GM23338 (cell line): ENCODE measurements at regions not wholly inside any gene's neighbourhood (a gene's known extent, or its start where the extent isn't known, plus 50 kb on each side); places are given as distances from the start of the nearest gene placed in this dataset.
A peak's percentile ranks its signal among the peaks of the same experiment; 100 is the strongest.
"Not testable (repeated sequence)": the region's sequence is repeated elsewhere in the genome, so short reads cannot be mapped to it uniquely, and the experiment has no call there.

Source experiments
- ATAC-seq: fragments of 200-7000 bp; cut with Tn5 transposase; 3 replicates; pipeline ENCODE4 v1.9.1; 2020
- DNase-seq: peaks from one replicate; pipeline ENCODE4 v3.0.0-alpha.2; 2015; ENCODE audit warnings: low spot score
- H2AFZ ChIP-seq: fragments of 200-600 bp; sonication (generic); 2 replicates; pipeline ENCODE4 v1.8.0; 2016; ENCODE audit warnings: antibody characterized with exemption, mild to moderate bottlenecking, moderate library complexity
- H3F3A ChIP-seq: fragments of 200-600 bp; sonication (generic); replicated peaks from 2 replicates; pipeline ENCODE4 v1.8.0; 2017; ENCODE audit warnings: antibody characterized with exemption, mixed run types, low read depth
- H3K27ac ChIP-seq: fragments of 200-600 bp; sonication (generic); 2 replicates; pipeline ENCODE4 v1.6.1; 2016; ENCODE audit warnings: low read depth
- H3K27me3 ChIP-seq: fragments of 200-600 bp; sonication (generic); 2 replicates; pipeline ENCODE4 v1.8.0; 2016; ENCODE audit warnings: mild to moderate bottlenecking, mixed run types, moderate library complexity; ENCODE audit not compliant: insufficient read depth
- H3K36me3 ChIP-seq: fragments of 200-600 bp; sonication (generic); 2 replicates; pipeline ENCODE4 v1.8.0; 2016; ENCODE audit warnings: mild to moderate bottlenecking; ENCODE audit not compliant: insufficient read depth
- H3K4me1 ChIP-seq: fragments of 200-600 bp; sonication (generic); 2 replicates; pipeline ENCODE4 v1.8.0; 2016; ENCODE audit warnings: mild to moderate bottlenecking, moderate library complexity; ENCODE audit not compliant: insufficient read depth
- H3K4me2 ChIP-seq: fragments of 200-600 bp; sonication (generic); 2 replicates; pipeline ENCODE4 v1.7.1; 2017; ENCODE audit warnings: mixed run types
- H3K4me3 ChIP-seq: fragments of 200-600 bp; sonication (generic); 2 replicates; pipeline ENCODE4 v1.6.1; 2016; ENCODE audit warnings: mixed run types
- H3K79me2 ChIP-seq: fragments of 200-600 bp; sonication (generic); replicated peaks from 2 replicates; pipeline ENCODE4 v1.8.0; 2017; ENCODE audit warnings: mild to moderate bottlenecking; ENCODE audit not compliant: insufficient read depth
- H3K9me2 ChIP-seq: fragments of 200-600 bp; sonication (generic); 2 replicates; pipeline ENCODE4 v1.8.0; 2017; ENCODE audit not compliant: insufficient read depth
- H4K20me1 ChIP-seq: fragments of 200-600 bp; sonication (generic); replicated peaks from 2 replicates; pipeline ENCODE4 v1.8.0; 2017; ENCODE audit warnings: mild to moderate bottlenecking; ENCODE audit not compliant: insufficient read depth
- H3K27ac Mint-ChIP-seq: 2 replicates; pipeline ENCODE4 v1.8.0; 2020; ENCODE audit warnings: inconsistent platforms, mild to moderate bottlenecking, moderate library complexity, mixed read lengths
- H3K27me3 Mint-ChIP-seq: 3 replicates; pipeline ENCODE4 v1.8.0; 2022; ENCODE audit warnings: low read depth, mild to moderate bottlenecking, moderate library complexity, mixed read lengths, inconsistent platforms; ENCODE audit not compliant: insufficient read depth, poor library complexity
- H3K36me3 Mint-ChIP-seq: 3 replicates; pipeline ENCODE4 v1.8.0; 2021; ENCODE audit warnings: low read depth, mild to moderate bottlenecking, inconsistent platforms, moderate library complexity, mixed read lengths
- H3K4me1 Mint-ChIP-seq: 3 replicates; pipeline ENCODE4 v1.8.0; 2020; ENCODE audit warnings: mild to moderate bottlenecking, inconsistent platforms, mixed read lengths
- H3K4me3 Mint-ChIP-seq: 3 replicates; pipeline ENCODE4 v1.8.0; 2021; ENCODE audit warnings: moderate library complexity, mild to moderate bottlenecking, inconsistent platforms, mixed read lengths
- H3K9me3 Mint-ChIP-seq: 3 replicates; pipeline ENCODE4 v1.8.0; 2020; ENCODE audit warnings: moderate library complexity, mild to moderate bottlenecking, inconsistent platforms, mixed read lengths
- CREB1 ChIP-seq: fragments of 250-450 bp; sonication (Bioruptor Pico); IDR thresholded peaks from 2 replicates; pipeline ENCODE4 v1.5.0; 2020; ENCODE audit warnings: low read depth, mild to moderate bottlenecking, moderate library complexity
- NANOG ChIP-seq: IDR thresholded peaks from 2 replicates; pipeline ENCODE4 v1.6.1; 2016; ENCODE audit warnings: antibody characterized with exemption, borderline replicate concordance
- ZNF114 ChIP-seq: fragments of 250-450 bp; sonication (Bioruptor Pico); IDR thresholded peaks from 2 replicates; pipeline ENCODE4 v1.5.0; 2020; ENCODE audit warnings: mild to moderate bottlenecking, moderate library complexity
- TF ChIP-seq, protein P1 (sequence below), 2 experiments: fragments of 200-600 bp in 1 of 2; sonication (generic) in 1 of 2; conservative IDR thresholded peaks; 2 replicates each; pipeline versions ENCODE4 v1.5.1 to v1.6.1; 2016 to 2017; ENCODE audit warnings: antibody characterized with exemption in 2 of 2, low read depth in 2 of 2, mild to moderate bottlenecking in 2 of 2, moderate library complexity in 1 of 2
- TF ChIP-seq, protein P2 (sequence below): IDR thresholded peaks from one replicate; pipeline ENCODE4 v1.6.1; 2018; ENCODE audit warnings: antibody characterized with exemption; ENCODE audit not compliant: unreplicated experiment

DNA sequence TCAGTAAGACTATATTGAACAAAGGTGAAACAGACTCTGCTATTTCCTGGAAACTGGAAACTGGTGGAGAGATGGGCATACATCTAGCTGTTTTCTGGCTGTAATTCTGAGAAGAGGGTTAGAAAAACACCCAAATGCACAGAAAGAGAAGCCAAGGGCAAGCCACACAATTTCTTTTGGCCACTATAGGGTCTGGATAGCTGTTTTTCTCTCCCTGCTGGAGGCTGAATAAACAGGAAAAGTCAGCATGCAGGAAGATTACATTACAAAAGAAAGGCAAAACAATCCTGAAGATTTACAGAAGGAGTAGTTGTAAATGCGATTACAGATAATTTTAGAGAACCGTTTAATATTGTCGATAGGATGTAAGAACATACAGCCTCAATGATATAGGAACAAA, 186.2 kb upstream of the REG3G start:
- peaks cover 43% of the 10 kb centered on the region for H3K27me3 ChIP-seq
- H3K4me3 Mint-ChIP-seq = peak overlapping the region; percentile 22; the same call in 2 of the 3 replicates
- no peak for TF ChIP-seq ZNF114 (CRISPR knock-in tag)
- TF ChIP-seq, protein P1, sequence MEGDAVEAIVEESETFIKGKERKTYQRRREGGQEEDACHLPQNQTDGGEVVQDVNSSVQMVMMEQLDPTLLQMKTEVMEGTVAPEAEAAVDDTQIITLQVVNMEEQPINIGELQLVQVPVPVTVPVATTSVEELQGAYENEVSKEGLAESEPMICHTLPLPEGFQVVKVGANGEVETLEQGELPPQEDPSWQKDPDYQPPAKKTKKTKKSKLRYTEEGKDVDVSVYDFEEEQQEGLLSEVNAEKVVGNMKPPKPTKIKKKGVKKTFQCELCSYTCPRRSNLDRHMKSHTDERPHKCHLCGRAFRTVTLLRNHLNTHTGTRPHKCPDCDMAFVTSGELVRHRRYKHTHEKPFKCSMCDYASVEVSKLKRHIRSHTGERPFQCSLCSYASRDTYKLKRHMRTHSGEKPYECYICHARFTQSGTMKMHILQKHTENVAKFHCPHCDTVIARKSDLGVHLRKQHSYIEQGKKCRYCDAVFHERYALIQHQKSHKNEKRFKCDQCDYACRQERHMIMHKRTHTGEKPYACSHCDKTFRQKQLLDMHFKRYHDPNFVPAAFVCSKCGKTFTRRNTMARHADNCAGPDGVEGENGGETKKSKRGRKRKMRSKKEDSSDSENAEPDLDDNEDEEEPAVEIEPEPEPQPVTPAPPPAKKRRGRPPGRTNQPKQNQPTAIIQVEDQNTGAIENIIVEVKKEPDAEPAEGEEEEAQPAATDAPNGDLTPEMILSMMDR (conservative IDR thresholded peaks at IDR 0.05; ENCODE audit: low read depth in 2 of 2) = no peak
- TF ChIP-seq NANOG = peak; percentile 87
- no peaks in the 10 kb centered on the region; the same call in 1 of the 2 replicates for H3F3A ChIP-seq
- H3K36me3 ChIP-seq = no peaks in the 10 kb centered on the region
- peak; percentile 58 for DNase-seq
- ATAC-seq = peak; percentile 85
- H3K4me1 ChIP-seq = peaks cover 17% of the 10 kb centered on the region
- peak overlapping the region; percentile 22; the same call in 1 of the 2 replicates for H3K4me3 ChIP-seq
- H3K27me3 Mint-ChIP-seq = peaks cover 46% of the 10 kb centered on the region
- H3K9me3 Mint-ChIP-seq = peaks cover 4% of the 10 kb centered on the region; the same call in 2 of the 3 replicates
- H3K9me2 ChIP-seq = no peaks in the 10 kb centered on the region; the same call in 1 of the 2 replicates
- no peak overlapping the region for H3K27ac Mint-ChIP-seq
- no peaks in the 10 kb centered on the region for H4K20me1 ChIP-seq
- H3K4me1 Mint-ChIP-seq = peaks cover 22% of the 10 kb centered on the region
- no peaks in the 10 kb centered on the region; the same call in 2 of the 3 replicates for H3K36me3 Mint-ChIP-seq
- no peaks in the 10 kb centered on the region for H3K79me2 ChIP-seq
- peak overlapping the region; percentile 54 for H3K4me2 ChIP-seq
- H2AFZ ChIP-seq = no peak overlapping the region
- no peak overlapping the region for H3K27ac ChIP-seq

DNA sequence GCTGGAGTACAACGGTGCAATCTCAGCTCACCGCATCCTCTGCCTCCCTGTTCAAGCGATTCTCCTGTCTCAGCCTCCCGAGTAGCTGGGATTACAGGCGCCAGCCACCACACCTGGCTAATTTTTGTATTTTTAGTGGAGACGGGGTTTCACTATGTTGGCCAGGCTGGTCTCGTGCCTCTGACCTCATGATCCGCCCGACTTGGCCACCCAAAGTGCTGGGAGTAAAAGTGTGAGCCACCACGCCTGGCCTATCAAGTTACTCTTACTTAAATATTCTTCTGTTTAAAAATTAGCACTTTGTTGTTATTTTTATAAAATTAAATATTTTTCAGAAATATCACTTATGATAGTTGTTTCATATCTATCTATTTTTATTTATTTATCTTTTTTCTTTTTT, 185.2 kb upstream of the REG3G start:
- H3K27ac Mint-ChIP-seq, H3K4me2 ChIP-seq, H3K4me3 Mint-ChIP-seq, H3K4me3 ChIP-seq, H3K36me3 ChIP-seq, H3F3A ChIP-seq, H3K27ac ChIP-seq, H2AFZ ChIP-seq, DNase-seq, H3K9me3 Mint-ChIP-seq, H4K20me1 ChIP-seq, H3K36me3 Mint-ChIP-seq, ATAC-seq, H3K79me2 ChIP-seq, H3K9me2 ChIP-seq: not testable (repeated sequence)
- peaks cover 43% of the 10 kb centered on the region for H3K27me3 ChIP-seq
- Mint-ChIP-seq H3K4me1 (peaks cover 22% of the 10 kb centered on the region), H3K27me3 (peaks cover 46% of the 10 kb centered on the region)
- peaks cover 17% of the 10 kb centered on the region for H3K4me1 ChIP-seq

DNA sequence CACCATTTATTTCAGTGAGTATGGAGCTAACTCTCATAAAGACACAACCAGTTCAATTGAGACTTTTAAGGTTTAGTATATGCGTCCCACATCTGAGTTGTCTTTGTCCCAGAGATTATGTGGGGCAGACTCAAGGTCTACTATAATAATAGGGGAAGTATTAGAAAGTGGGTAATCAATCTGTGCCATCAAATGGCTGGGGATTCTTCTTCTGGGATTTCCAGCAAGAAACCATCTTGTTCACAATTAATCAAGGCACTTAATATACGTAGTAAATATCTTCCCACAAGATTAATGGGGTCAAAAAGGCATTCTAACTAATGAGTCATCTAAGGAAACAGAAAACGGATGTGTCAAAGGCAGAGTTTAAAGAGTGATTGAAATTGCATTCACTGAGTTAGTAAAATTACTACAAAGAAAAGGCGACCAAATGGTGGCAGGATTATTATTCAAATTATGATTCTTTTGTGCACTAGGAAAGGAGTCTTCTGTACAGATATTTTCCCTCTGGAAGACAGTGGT, 179.8 kb upstream of the REG3G start:
- no peak for ATAC-seq
- no peak overlapping the region for H3K4me2 ChIP-seq
- Mint-ChIP-seq H3K4me1 (no peaks in the 10 kb centered on the region), H3K36me3 (no peaks in the 10 kb centered on the region; the same call in 2 of the 3 replicates), H3K9me3 (peaks cover 3% of the 10 kb centered on the region; the same call in 1 of the 3 replicates), H3K27ac (no peak overlapping the region), H3K4me3 (no peak overlapping the region), H3K27me3 (peaks cover 9% of the 10 kb centered on the region)
- peaks cover 7% of the 10 kb centered on the region; the same call in 1 of the 2 replicates for H3K9me2 ChIP-seq
- peaks cover 15% of the 10 kb centered on the region; the same call in 1 of the 2 replicates for H3K27me3 ChIP-seq
- TF ChIP-seq, protein P2, sequence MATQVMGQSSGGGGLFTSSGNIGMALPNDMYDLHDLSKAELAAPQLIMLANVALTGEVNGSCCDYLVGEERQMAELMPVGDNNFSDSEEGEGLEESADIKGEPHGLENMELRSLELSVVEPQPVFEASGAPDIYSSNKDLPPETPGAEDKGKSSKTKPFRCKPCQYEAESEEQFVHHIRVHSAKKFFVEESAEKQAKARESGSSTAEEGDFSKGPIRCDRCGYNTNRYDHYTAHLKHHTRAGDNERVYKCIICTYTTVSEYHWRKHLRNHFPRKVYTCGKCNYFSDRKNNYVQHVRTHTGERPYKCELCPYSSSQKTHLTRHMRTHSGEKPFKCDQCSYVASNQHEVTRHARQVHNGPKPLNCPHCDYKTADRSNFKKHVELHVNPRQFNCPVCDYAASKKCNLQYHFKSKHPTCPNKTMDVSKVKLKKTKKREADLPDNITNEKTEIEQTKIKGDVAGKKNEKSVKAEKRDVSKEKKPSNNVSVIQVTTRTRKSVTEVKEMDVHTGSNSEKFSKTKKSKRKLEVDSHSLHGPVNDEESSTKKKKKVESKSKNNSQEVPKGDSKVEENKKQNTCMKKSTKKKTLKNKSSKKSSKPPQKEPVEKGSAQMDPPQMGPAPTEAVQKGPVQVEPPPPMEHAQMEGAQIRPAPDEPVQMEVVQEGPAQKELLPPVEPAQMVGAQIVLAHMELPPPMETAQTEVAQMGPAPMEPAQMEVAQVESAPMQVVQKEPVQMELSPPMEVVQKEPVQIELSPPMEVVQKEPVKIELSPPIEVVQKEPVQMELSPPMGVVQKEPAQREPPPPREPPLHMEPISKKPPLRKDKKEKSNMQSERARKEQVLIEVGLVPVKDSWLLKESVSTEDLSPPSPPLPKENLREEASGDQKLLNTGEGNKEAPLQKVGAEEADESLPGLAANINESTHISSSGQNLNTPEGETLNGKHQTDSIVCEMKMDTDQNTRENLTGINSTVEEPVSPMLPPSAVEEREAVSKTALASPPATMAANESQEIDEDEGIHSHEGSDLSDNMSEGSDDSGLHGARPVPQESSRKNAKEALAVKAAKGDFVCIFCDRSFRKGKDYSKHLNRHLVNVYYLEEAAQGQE = no peak
- TF ChIP-seq NANOG (no peak), CREB1 (no peak)
- H3K27ac ChIP-seq = no peak overlapping the region
- no peaks in the 10 kb centered on the region for H3K79me2 ChIP-seq
- DNase-seq = no peak
- H2AFZ ChIP-seq = no peak overlapping the region
- H3K4me1 ChIP-seq = no peaks in the 10 kb centered on the region
- no peaks in the 10 kb centered on the region for H4K20me1 ChIP-seq
- H3K36me3 ChIP-seq = no peaks in the 10 kb centered on the region
- H3K4me3 ChIP-seq = no peak overlapping the region
- H3F3A ChIP-seq = no peaks in the 10 kb centered on the region
